ENCODE measurements at regions not wholly inside any gene's neighbourhood (a gene's known extent, or its start where the extent isn't known, plus 50 kb on each side); places are given as distances from the start of the nearest gene placed in this dataset.

DNA sequence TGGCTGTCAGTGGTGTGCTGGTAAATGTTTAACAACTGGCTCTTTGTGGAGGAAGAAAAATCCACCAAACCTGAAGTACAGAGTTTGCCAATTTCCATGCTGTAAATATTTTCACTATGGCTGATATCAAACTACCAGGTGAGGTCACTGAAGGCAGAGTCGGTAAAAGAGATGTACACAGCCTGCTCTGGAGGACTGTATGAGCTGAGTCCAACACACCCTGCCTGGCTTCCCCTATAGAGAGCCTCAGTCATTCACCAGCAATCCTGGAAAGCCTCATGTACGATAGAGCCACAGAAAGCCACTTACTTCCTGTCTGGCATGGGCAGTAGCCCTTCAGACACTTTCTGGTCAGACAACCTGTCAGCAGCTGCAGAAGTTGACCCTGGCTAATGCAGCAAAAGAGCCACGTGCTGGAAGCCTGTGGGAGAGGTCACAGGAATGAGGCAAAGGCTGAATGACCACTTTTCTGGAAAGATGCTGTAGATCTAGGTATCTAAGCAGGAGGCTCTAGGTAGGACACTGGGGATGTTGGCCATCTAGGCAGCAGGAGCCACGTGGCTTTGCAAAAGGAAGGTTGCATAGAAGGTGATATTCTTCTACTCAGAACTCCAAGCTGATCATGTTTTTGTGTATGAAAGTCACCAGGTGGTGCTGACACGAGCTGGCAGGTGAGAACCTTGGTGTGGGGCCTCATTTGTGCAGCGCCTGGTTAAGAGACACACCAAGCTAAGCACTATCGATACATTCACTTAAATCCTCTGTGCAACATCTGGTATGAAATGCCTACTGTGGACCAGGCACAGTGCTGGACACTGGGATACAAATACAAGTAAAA is 553.9 kb downstream of the VRK1 start:
- no peak for DNase-seq
- Histone ChIP-seq H2AFZ (no peak overlapping the region), H3K27me3 (replicated peaks; ENCODE audit: insufficient read depth) (no peaks in the 10 kb centered on the region), H3K4me2 (ENCODE audit: unreplicated experiment) (no peak overlapping the region), H3F3A (ENCODE audit: insufficient read depth) (no peaks in the 10 kb centered on the region), H4K20me1 (ENCODE audit: insufficient read depth) (no peaks in the 10 kb centered on the region), H3K9me2 (ENCODE audit: insufficient read depth) (no peaks in the 10 kb centered on the region), H3K27ac (no peak overlapping the region), H3K4me3 (no peak overlapping the region), H3K79me2 (ENCODE audit: insufficient read depth) (no peaks in the 10 kb centered on the region), H3K9ac (no peak overlapping the region), H3K9me3 (ENCODE audit: low read depth) (no peaks in the 10 kb centered on the region), H3K36me3 (ENCODE audit: low read depth) (no peaks in the 10 kb centered on the region), H3K4me1 (ENCODE audit: insufficient read depth) (no peaks in the 10 kb centered on the region)
- in situ Hi-C loops (cut with MboI), result no loop called here
- 13 to 21% methylated on average over 7 of the region's 7 CpGs for WGBS, 2 experiments (ENCODE audit: low coverage in 1 of 2, low lambda C conversion rate in 2 of 2, missing lambda C conversion rate in 2 of 2)
- no peak for TF ChIP-seq EZH2 (IDR thresholded peaks at IDR 0.05; ENCODE audit: insufficient read depth, poor library complexity, severe bottlenecking)
- no peak for TF ChIP-seq EZH2phosphoT487 (IDR thresholded peaks at IDR 0.05; ENCODE audit: insufficient read depth, low read depth)

- TF ChIP-seq EZH2 (IDR thresholded peaks at IDR 0.05; ENCODE audit: insufficient read depth, poor library complexity, severe bottlenecking) (no peak), EZH2phosphoT487 (IDR thresholded peaks at IDR 0.05; ENCODE audit: insufficient read depth, low read depth) (no peak)
- no peaks in the 10 kb centered on the region for H3K9me3 ChIP-seq (ENCODE audit: low read depth)
- 25 to 34% methylated on average over 5 of the region's 5 CpGs for WGBS, 2 experiments (ENCODE audit: low coverage in 1 of 2, low lambda C conversion rate in 2 of 2, missing lambda C conversion rate in 2 of 2)
- H2AFZ ChIP-seq, result no peak overlapping the region
- no peaks in the 10 kb centered on the region for H3K36me3 ChIP-seq (ENCODE audit: low read depth)
- no peaks in the 10 kb centered on the region for H3K9me2 ChIP-seq (ENCODE audit: insufficient read depth)
- H4K20me1 ChIP-seq (ENCODE audit: insufficient read depth), result no peaks in the 10 kb centered on the region
- no peaks in the 10 kb centered on the region for H3K4me1 ChIP-seq (ENCODE audit: insufficient read depth)
- H3K4me2 ChIP-seq (ENCODE audit: unreplicated experiment), result no peak overlapping the region
- DNase-seq, result no peak
- H3K27me3 ChIP-seq (replicated peaks; ENCODE audit: insufficient read depth), result no peaks in the 10 kb centered on the region
- no peaks in the 10 kb centered on the region for H3F3A ChIP-seq (ENCODE audit: insufficient read depth)
- H3K9ac ChIP-seq, result no peak overlapping the region
- no peak overlapping the region for H3K4me3 ChIP-seq
- H3K79me2 ChIP-seq (ENCODE audit: insufficient read depth), result no peaks in the 10 kb centered on the region
- in situ Hi-C loops (cut with MboI), result no loop called here
- H3K27ac ChIP-seq, result no peak overlapping the region
Measured at GRCh38 chr14:97353102-97353501, 555.9 kb downstream of the VRK1 start.

- WGBS, 2 experiments (ENCODE audit: low coverage in 1 of 2, low lambda C conversion rate in 2 of 2, missing lambda C conversion rate in 2 of 2), result 15 to 25% methylated on average over 3 of the region's 3 CpGs
- no peaks in the 10 kb centered on the region for H3K36me3 ChIP-seq (ENCODE audit: low read depth)
- H3K9me2 ChIP-seq (ENCODE audit: insufficient read depth), result no peaks in the 10 kb centered on the region
- no peak overlapping the region for H3K4me3 ChIP-seq
- no peaks in the 10 kb centered on the region for H4K20me1 ChIP-seq (ENCODE audit: insufficient read depth)
- DNase-seq, result no peak
- no peaks in the 10 kb centered on the region for H3K27me3 ChIP-seq (replicated peaks; ENCODE audit: insufficient read depth)
- no peak overlapping the region for H2AFZ ChIP-seq
- no peaks in the 10 kb centered on the region for H3K9me3 ChIP-seq (ENCODE audit: low read depth)
- no peak overlapping the region for H3K4me2 ChIP-seq (ENCODE audit: unreplicated experiment)
- in situ Hi-C loops (cut with MboI), result no loop called here
- H3K9ac ChIP-seq, result no peak overlapping the region
- no peak for TF ChIP-seq EZH2phosphoT487 (IDR thresholded peaks at IDR 0.05; ENCODE audit: insufficient read depth, low read depth)
- TF ChIP-seq EZH2 (IDR thresholded peaks at IDR 0.05; ENCODE audit: insufficient read depth, poor library complexity, severe bottlenecking), result no peak
- no peaks in the 10 kb centered on the region for H3K4me1 ChIP-seq (ENCODE audit: insufficient read depth)
- H3K27ac ChIP-seq, result no peak overlapping the region
- no peaks in the 10 kb centered on the region for H3F3A ChIP-seq (ENCODE audit: insufficient read depth)
- H3K79me2 ChIP-seq (ENCODE audit: insufficient read depth), result no peaks in the 10 kb centered on the region
Measured at GRCh38 chr14:97354119-97354722, 557.0 kb downstream of the VRK1 start.

- Histone ChIP-seq H3K79me2 (ENCODE audit: insufficient read depth) (no peaks in the 10 kb centered on the region), H3K27me3 (replicated peaks; ENCODE audit: insufficient read depth) (no peaks in the 10 kb centered on the region), H3K4me3 (no peak overlapping the region), H3K36me3 (ENCODE audit: low read depth) (no peaks in the 10 kb centered on the region), H4K20me1 (ENCODE audit: insufficient read depth) (no peaks in the 10 kb centered on the region), H3F3A (ENCODE audit: insufficient read depth) (no peaks in the 10 kb centered on the region), H3K9me3 (ENCODE audit: low read depth) (no peaks in the 10 kb centered on the region), H3K9ac (no peak overlapping the region), H3K4me1 (ENCODE audit: insufficient read depth) (no peaks in the 10 kb centered on the region), H3K27ac (no peak overlapping the region), H3K9me2 (ENCODE audit: insufficient read depth) (no peaks in the 10 kb centered on the region), H2AFZ (no peak overlapping the region), H3K4me2 (ENCODE audit: unreplicated experiment) (no peak overlapping the region)
- WGBS, 2 experiments (ENCODE audit: low coverage in 1 of 2, low lambda C conversion rate in 2 of 2, missing lambda C conversion rate in 2 of 2), result 28 to 33% methylated on average over 6 of the region's 6 CpGs
- DNase-seq, result no peak
- TF ChIP-seq EZH2phosphoT487 (IDR thresholded peaks at IDR 0.05; ENCODE audit: insufficient read depth, low read depth), result no peak
- no peak for TF ChIP-seq EZH2 (IDR thresholded peaks at IDR 0.05; ENCODE audit: insufficient read depth, poor library complexity, severe bottlenecking)
- in situ Hi-C loops (cut with MboI), result no loop called here
Measured at GRCh38 chr14:97359341-97359740, 562.2 kb downstream of the VRK1 start.

All from GM23248 (cell line).